LNCAP (cell line): ENCODE measurements at regions not wholly inside any gene's neighbourhood (a gene's known extent, or its start where the extent isn't known, plus 50 kb on each side); places are given as distances from the start of the nearest gene placed in this dataset.

ENCODE experiments used
- CTCF ChIP-seq: fragments of 450-650 bp; IDR thresholded peaks from 2 replicates; pipeline ENCODE4 v1.5.1; 2017; ENCODE audit warnings: mild to moderate bottlenecking

- TF ChIP-seq CTCF = no peak
Measured at GRCh38 chr11:122197066-122197987, 81.3 kb upstream of the BLID start.

GRCh38 chr11:122195790-122196189, 79.8 kb upstream of the BLID start:
- TF ChIP-seq CTCF = no peak

- no peak for TF ChIP-seq CTCF
Measured at GRCh38 chr11:122193457-122193856, 77.4 kb upstream of the BLID start.

- TF ChIP-seq CTCF = no peak
Measured at GRCh38 chr11:122192634-122193255, 76.7 kb upstream of the BLID start.

GRCh38 chr11:122190768-122191167, 74.8 kb upstream of the BLID start:
- no peak for TF ChIP-seq CTCF

GRCh38 chr11:122189229-122189628, 73.2 kb upstream of the BLID start:
- no peak for TF ChIP-seq CTCF

GRCh38 chr11:122187373-122188165, 71.6 kb upstream of the BLID start:
- no peak for TF ChIP-seq CTCF
